ENCODE measurements at regions not wholly inside any gene's neighbourhood (a gene's known extent, or its start where the extent isn't known, plus 50 kb on each side); places are given as distances from the start of the nearest gene placed in this dataset.
"Not testable (repeated sequence)": the region's sequence is repeated elsewhere in the genome, so short reads cannot be mapped to it uniquely, and the experiment has no call there.

GRCh38 chr1:197985351-197985750 lies 68.2 kb downstream of the LHX9 start:
- DNase-seq (ENCODE audit: low read depth in 2 of 2) = no peak

- no peak for DNase-seq (ENCODE audit: low read depth in 2 of 2)
Observed at GRCh38 chr1:197986817-197987216, 69.6 kb downstream of the LHX9 start.

- DNase-seq (ENCODE audit: low read depth in 2 of 2) = no peak
Observed at GRCh38 chr1:197987294-197987693, 70.1 kb downstream of the LHX9 start.

GRCh38 chr1:197988581-197988980 lies 71.4 kb downstream of the LHX9 start:
- DNase-seq (ENCODE audit: low read depth in 2 of 2) = not testable (repeated sequence)

- DNase-seq (ENCODE audit: low read depth in 2 of 2) = no peak
Observed at GRCh38 chr1:197989058-197989457, 71.9 kb downstream of the LHX9 start.

- DNase-seq (ENCODE audit: low read depth in 2 of 2) = no peak
Observed at GRCh38 chr1:197991594-197991993, 74.4 kb downstream of the LHX9 start.

GRCh38 chr1:197994907-197995407 lies 77.8 kb downstream of the LHX9 start:
- DNase-seq (ENCODE audit: low read depth in 2 of 2) = no peak

- DNase-seq (ENCODE audit: low read depth in 2 of 2) = no peak
Observed at GRCh38 chr1:197995408-197996258, 78.5 kb downstream of the LHX9 start.

- not testable (repeated sequence) for DNase-seq (ENCODE audit: low read depth in 2 of 2)
Observed at GRCh38 chr1:197996259-197996512, 79.0 kb downstream of the LHX9 start.

- DNase-seq (ENCODE audit: low read depth in 2 of 2) = no peak
Observed at GRCh38 chr1:197998110-197998509, 80.9 kb downstream of the LHX9 start.

- DNase-seq (ENCODE audit: low read depth in 2 of 2) = no peak
Observed at GRCh38 chr1:198001776-198002408, 84.7 kb downstream of the LHX9 start.

GRCh38 chr1:198003468-198003867 lies 86.3 kb downstream of the LHX9 start:
- DNase-seq (ENCODE audit: low read depth in 2 of 2) = no peak

GRCh38 chr1:198007011-198007410 lies 89.8 kb downstream of the LHX9 start:
- no peak for DNase-seq (ENCODE audit: low read depth in 2 of 2)

- no peak for DNase-seq (ENCODE audit: low read depth in 2 of 2)
Observed at GRCh38 chr1:198007687-198008607, 90.8 kb downstream of the LHX9 start.

- DNase-seq (ENCODE audit: low read depth in 2 of 2) = no peak
Observed at GRCh38 chr1:198014355-198014754, 97.2 kb downstream of the LHX9 start.

GRCh38 chr1:198015309-198015708 lies 98.1 kb downstream of the LHX9 start:
- no peak for DNase-seq (ENCODE audit: low read depth in 2 of 2)

GRCh38 chr1:198018529-198018928 lies 101.4 kb downstream of the LHX9 start:
- DNase-seq (ENCODE audit: low read depth in 2 of 2) = no peak

GRCh38 chr1:198019126-198019525 lies 102.0 kb downstream of the LHX9 start:
- DNase-seq (ENCODE audit: low read depth in 2 of 2) = no peak

GRCh38 chr1:198024336-198024735 lies 107.2 kb downstream of the LHX9 start:
- no peak for DNase-seq (ENCODE audit: low read depth in 2 of 2)

GRCh38 chr1:198024782-198025181 lies 107.6 kb downstream of the LHX9 start:
- no peak for DNase-seq (ENCODE audit: low read depth in 2 of 2)

- no peak for DNase-seq (ENCODE audit: low read depth in 2 of 2)
Observed at GRCh38 chr1:198030682-198031081, 113.5 kb downstream of the LHX9 start.

GRCh38 chr1:198031086-198031485 lies 113.9 kb downstream of the LHX9 start:
- no peak for DNase-seq (ENCODE audit: low read depth in 2 of 2)

All from stimulated activated CD4-positive, alpha-beta T cell treated with anti-CD3 and anti-CD28 coated beads, Interleukin-4, amount 100 ng/mL, for 48 hours (primary cell).